Endodermal cell (in vitro differentiated cells): ENCODE measurements at regions not wholly inside any gene's neighbourhood (a gene's known extent, or its start where the extent isn't known, plus 50 kb on each side); places are given as distances from the start of the nearest gene placed in this dataset.
A peak's percentile ranks its signal among the peaks of the same experiment; 100 is the strongest.

ENCODE experiments used
- DNase-seq: peaks from one replicate; pipeline ENCODE4 v3.0.0-alpha.2; 2017
- H3K27ac ChIP-seq: 2 replicates; pipeline ENCODE4 v1.5.1; 2013; ENCODE audit warnings: mild to moderate bottlenecking, low read depth, low read length, moderate library complexity
- H3K27me3 ChIP-seq: 2 replicates; pipeline ENCODE4 v1.6.1; 2013; ENCODE audit warnings: mild to moderate bottlenecking, low read length, moderate library complexity; ENCODE audit not compliant: insufficient read depth, control insufficient read depth, poor library complexity, severe bottlenecking
- H3K36me3 ChIP-seq: 2 replicates; pipeline ENCODE4 v1.7.0; 2013; ENCODE audit warnings: mild to moderate bottlenecking, low read length, moderate library complexity; ENCODE audit not compliant: control insufficient read depth, insufficient read depth
- H3K4me1 ChIP-seq: one replicate; pipeline ENCODE4 v1.7.0; 2013; ENCODE audit warnings: low read length; ENCODE audit not compliant: control insufficient read depth, insufficient read depth
- H3K4me3 ChIP-seq: 2 replicates; pipeline ENCODE4 v1.5.1; 2013; ENCODE audit warnings: mild to moderate bottlenecking, low read length, moderate library complexity
- H3K9ac ChIP-seq: 2 replicates; pipeline ENCODE4 v1.6.1; 2013; ENCODE audit warnings: mild to moderate bottlenecking, low read length, moderate library complexity; ENCODE audit not compliant: poor library complexity, severe bottlenecking; ENCODE audit errors: extremely low read depth
- H3K9me3 ChIP-seq: 2 replicates; pipeline ENCODE4 v1.6.1; 2013; ENCODE audit warnings: mild to moderate bottlenecking, low read length, moderate library complexity; ENCODE audit not compliant: control insufficient read depth
- H3K27ac Mint-ChIP-seq: 2 replicates; pipeline ENCODE4 v1.8.0; 2020; ENCODE audit warnings: mixed read lengths
- H3K27me3 Mint-ChIP-seq: 2 replicates; pipeline ENCODE4 v1.8.0; 2021; ENCODE audit warnings: mild to moderate bottlenecking, mixed read lengths; ENCODE audit not compliant: insufficient read depth
- H3K36me3 Mint-ChIP-seq: 2 replicates; pipeline ENCODE4 v1.8.0; 2020; ENCODE audit warnings: low read depth, mixed read lengths
- H3K4me1 Mint-ChIP-seq: 2 replicates; pipeline ENCODE4 v1.8.0; 2020; ENCODE audit warnings: mixed read lengths
- H3K4me3 Mint-ChIP-seq: 2 replicates; pipeline ENCODE4 v1.8.0; 2020; ENCODE audit warnings: mild to moderate bottlenecking, moderate library complexity, mixed read lengths
- H3K9me3 Mint-ChIP-seq: 2 replicates; pipeline ENCODE4 v1.8.0; 2020; ENCODE audit warnings: mild to moderate bottlenecking, mixed read lengths
- WGBS, 2 experiments: methylation state at CpG; one replicate each; pipeline versions ENCODE4 v1.1.5 to v1.1.7; 2013; ENCODE audit warnings: missing lambda C conversion rate in 2 of 2, mixed read lengths in 1 of 2; ENCODE audit not compliant: insufficient coverage in 1 of 2, insufficient read length in 1 of 2; 5-methylcytosine and 5-hydroxymethylcytosine counted together
- TF ChIP-seq, protein P1 (sequence below): fragments of 200-600 bp; sonication (generic); conservative IDR thresholded peaks from 2 replicates; pipeline ENCODE4 v1.5.0; 2021; ENCODE audit warnings: antibody characterized with exemption, mild to moderate bottlenecking

DNA sequence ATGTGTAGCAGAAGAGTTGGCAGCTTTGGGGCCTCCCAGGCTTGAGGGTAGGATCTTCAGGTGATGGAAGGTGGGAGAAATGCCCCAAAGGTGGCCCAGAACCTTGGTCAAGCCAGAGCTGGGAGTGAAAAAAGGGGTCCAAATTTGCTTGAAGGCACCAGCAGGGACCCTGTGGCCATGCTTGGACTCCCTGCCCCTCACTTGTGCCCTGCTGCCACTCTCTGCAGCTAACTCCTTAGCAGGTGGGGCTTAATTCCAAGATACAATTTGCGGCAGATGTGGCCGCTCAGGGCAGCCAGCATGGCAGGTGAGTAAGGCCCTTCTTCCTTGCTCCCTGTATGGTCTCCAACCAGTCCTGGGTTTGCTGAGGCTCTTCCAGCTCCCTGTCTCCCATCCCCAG lies 51.3 kb upstream of the ADRA1D start:
- no peaks in the 10 kb centered on the region for H3K36me3 ChIP-seq
- WGBS, 2 experiments: 97 to 100% methylated on average over 2 of the region's 2 CpGs

DNA sequence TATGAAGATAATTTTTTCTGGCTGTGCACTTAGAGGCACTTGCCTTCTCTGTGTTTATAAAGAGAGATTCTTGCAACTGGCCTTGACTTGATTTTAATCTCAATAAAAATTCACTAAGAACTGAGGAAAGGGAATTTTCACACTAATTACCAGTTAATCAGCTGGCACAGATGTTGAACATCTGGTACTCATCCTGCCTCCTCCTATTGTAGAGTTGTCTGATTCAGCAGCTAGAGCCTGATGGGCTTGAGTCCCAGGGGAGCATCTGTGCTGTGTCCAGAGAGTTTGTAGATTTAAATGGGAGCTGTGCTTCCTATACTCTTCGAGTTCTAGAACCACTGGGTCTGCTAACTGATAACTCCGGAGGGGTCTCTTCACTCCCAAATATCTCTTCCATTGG lies 50.7 kb upstream of the ADRA1D start:
- Histone ChIP-seq H3K9me3 (no peaks in the 10 kb centered on the region), H3K4me1 (no peaks in the 10 kb centered on the region), H3K4me3 (no peak overlapping the region), H3K9ac (no peak overlapping the region), H3K36me3 (no peaks in the 10 kb centered on the region), H3K27me3 (no peaks in the 10 kb centered on the region), H3K27ac (no peak overlapping the region)
- no peak overlapping the region for H3K27ac Mint-ChIP-seq
- no peaks in the 10 kb centered on the region for H3K4me1 Mint-ChIP-seq
- 82 to 86% methylated on average over 2 of the region's 2 CpGs for WGBS, 2 experiments
- no peaks in the 10 kb centered on the region for H3K36me3 Mint-ChIP-seq
- TF ChIP-seq, protein P1, sequence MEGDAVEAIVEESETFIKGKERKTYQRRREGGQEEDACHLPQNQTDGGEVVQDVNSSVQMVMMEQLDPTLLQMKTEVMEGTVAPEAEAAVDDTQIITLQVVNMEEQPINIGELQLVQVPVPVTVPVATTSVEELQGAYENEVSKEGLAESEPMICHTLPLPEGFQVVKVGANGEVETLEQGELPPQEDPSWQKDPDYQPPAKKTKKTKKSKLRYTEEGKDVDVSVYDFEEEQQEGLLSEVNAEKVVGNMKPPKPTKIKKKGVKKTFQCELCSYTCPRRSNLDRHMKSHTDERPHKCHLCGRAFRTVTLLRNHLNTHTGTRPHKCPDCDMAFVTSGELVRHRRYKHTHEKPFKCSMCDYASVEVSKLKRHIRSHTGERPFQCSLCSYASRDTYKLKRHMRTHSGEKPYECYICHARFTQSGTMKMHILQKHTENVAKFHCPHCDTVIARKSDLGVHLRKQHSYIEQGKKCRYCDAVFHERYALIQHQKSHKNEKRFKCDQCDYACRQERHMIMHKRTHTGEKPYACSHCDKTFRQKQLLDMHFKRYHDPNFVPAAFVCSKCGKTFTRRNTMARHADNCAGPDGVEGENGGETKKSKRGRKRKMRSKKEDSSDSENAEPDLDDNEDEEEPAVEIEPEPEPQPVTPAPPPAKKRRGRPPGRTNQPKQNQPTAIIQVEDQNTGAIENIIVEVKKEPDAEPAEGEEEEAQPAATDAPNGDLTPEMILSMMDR: no peak
- DNase-seq: peak; percentile 6
- no peak overlapping the region for H3K4me3 Mint-ChIP-seq
- H3K27me3 Mint-ChIP-seq: peaks cover 8% of the 10 kb centered on the region
- no peaks in the 10 kb centered on the region for H3K9me3 Mint-ChIP-seq

More for the DNA sequence above, 51.3 kb upstream of the ADRA1D start:
- peak; percentile 25 for DNase-seq
- no peak overlapping the region for H3K27ac Mint-ChIP-seq
- peaks cover 8% of the 10 kb centered on the region for H3K27me3 Mint-ChIP-seq
- Histone ChIP-seq H3K4me3 (no peak overlapping the region), H3K27ac (no peak overlapping the region), H3K9ac (no peak overlapping the region), H3K4me1 (no peaks in the 10 kb centered on the region), H3K9me3 (no peaks in the 10 kb centered on the region), H3K27me3 (no peaks in the 10 kb centered on the region)
- H3K4me1 Mint-ChIP-seq: no peaks in the 10 kb centered on the region
- H3K36me3 Mint-ChIP-seq: no peaks in the 10 kb centered on the region
- H3K4me3 Mint-ChIP-seq: no peak overlapping the region
- no peaks in the 10 kb centered on the region for H3K9me3 Mint-ChIP-seq
- TF ChIP-seq, protein P1: no peak

DNA sequence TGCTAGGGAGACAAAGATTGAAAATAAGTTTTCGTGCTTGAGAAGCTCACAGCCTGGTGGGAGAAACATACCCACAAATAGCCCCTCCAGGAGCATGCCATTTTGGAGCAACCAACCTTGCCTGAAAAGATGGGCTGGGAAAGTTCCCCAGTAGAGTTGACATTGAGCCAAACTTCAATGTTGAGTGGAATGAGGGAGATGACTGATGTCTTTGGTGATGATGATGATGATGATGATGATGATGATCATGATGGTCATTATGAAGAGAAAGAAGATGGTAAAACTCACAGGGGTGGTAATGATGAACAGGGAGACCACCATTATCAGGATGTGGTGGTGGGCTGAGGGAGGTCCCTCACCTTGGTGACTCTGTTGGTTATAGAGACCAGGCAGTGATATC lies 50.1 kb upstream of the ADRA1D start:
- TF ChIP-seq, protein P1: no peak

More for the DNA sequence above, 50.1 kb upstream of the ADRA1D start:
- H3K9me3 Mint-ChIP-seq: no peaks in the 10 kb centered on the region
- H3K9me3 ChIP-seq: no peaks in the 10 kb centered on the region
- H3K27me3 Mint-ChIP-seq: peaks cover 8% of the 10 kb centered on the region
- H3K4me1 Mint-ChIP-seq: no peaks in the 10 kb centered on the region
- H3K27ac Mint-ChIP-seq: no peak overlapping the region
- 93 to 100% methylated on average over 1 of the region's 1 CpG for WGBS, 2 experiments
- H3K4me3 Mint-ChIP-seq: no peak overlapping the region
- H3K9ac ChIP-seq: no peak overlapping the region
- H3K4me1 ChIP-seq: no peaks in the 10 kb centered on the region
- no peaks in the 10 kb centered on the region for H3K27me3 ChIP-seq
- H3K27ac ChIP-seq: no peak overlapping the region
- H3K4me3 ChIP-seq: no peak overlapping the region
- peak; percentile 8 for DNase-seq
- no peaks in the 10 kb centered on the region for H3K36me3 ChIP-seq
- no peaks in the 10 kb centered on the region for H3K36me3 Mint-ChIP-seq
